ENCODE measurements at regions not wholly inside any gene's neighbourhood (a gene's known extent, or its start where the extent isn't known, plus 50 kb on each side); places are given as distances from the start of the nearest gene placed in this dataset.

DNA sequence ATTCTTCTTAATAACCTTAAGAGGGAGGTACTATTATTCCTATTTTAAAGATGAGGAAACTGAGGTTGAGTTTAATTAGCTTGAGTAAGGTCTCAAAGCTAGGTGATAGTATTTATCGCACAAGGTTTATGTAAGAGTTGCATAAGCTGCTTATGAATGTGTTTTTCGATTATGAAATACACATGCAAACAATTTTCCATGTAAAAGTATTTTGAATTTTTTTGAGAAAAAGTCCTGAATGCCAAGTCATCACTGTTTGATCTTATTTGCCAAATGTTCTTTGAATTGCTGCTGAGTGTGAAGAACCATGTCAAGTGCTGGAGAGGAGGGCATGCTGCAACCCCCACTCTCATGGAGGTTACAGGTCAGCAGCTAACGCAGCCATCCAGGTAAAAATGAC, 174.4 kb downstream of the CARTPT start:
- TF ChIP-seq, protein P1, sequence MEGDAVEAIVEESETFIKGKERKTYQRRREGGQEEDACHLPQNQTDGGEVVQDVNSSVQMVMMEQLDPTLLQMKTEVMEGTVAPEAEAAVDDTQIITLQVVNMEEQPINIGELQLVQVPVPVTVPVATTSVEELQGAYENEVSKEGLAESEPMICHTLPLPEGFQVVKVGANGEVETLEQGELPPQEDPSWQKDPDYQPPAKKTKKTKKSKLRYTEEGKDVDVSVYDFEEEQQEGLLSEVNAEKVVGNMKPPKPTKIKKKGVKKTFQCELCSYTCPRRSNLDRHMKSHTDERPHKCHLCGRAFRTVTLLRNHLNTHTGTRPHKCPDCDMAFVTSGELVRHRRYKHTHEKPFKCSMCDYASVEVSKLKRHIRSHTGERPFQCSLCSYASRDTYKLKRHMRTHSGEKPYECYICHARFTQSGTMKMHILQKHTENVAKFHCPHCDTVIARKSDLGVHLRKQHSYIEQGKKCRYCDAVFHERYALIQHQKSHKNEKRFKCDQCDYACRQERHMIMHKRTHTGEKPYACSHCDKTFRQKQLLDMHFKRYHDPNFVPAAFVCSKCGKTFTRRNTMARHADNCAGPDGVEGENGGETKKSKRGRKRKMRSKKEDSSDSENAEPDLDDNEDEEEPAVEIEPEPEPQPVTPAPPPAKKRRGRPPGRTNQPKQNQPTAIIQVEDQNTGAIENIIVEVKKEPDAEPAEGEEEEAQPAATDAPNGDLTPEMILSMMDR (IDR thresholded peaks at IDR 0.05): no peak
- no peak for TF ChIP-seq POLR2A (IDR thresholded peaks at IDR 0.05)
